HTR-8/SVneo (cell line): ENCODE measurements at regions not wholly inside any gene's neighbourhood (a gene's known extent, or its start where the extent isn't known, plus 50 kb on each side); places are given as distances from the start of the nearest gene placed in this dataset.

Source experiments
- DNase-seq: peaks from one replicate; pipeline ENCODE4 v3.0.0; 2011; ENCODE audit warnings: low spot score, mixed read lengths; ENCODE audit not compliant: insufficient read length
- FAIRE-seq: peaks from 2 replicates; lab custom pipeline; 2011; peaks lifted over from hg19 to GRCh38; lab: Jason Lieb, UNC

GRCh38 chr1:117678246-117678977 lies 72.6 kb downstream of the TENT5C start:
- no peak for FAIRE-seq
- no peak for DNase-seq

- DNase-seq: no peak
- FAIRE-seq: no peak
These were observed 73.5 kb downstream of the TENT5C start for GRCh38 chr1:117679299-117679698.

GRCh38 chr1:117679868-117680267 lies 74.0 kb downstream of the TENT5C start:
- DNase-seq (no peak), FAIRE-seq (no peak)

GRCh38 chr1:117680316-117681002 lies 74.6 kb downstream of the TENT5C start:
- no peak for FAIRE-seq

DNA sequence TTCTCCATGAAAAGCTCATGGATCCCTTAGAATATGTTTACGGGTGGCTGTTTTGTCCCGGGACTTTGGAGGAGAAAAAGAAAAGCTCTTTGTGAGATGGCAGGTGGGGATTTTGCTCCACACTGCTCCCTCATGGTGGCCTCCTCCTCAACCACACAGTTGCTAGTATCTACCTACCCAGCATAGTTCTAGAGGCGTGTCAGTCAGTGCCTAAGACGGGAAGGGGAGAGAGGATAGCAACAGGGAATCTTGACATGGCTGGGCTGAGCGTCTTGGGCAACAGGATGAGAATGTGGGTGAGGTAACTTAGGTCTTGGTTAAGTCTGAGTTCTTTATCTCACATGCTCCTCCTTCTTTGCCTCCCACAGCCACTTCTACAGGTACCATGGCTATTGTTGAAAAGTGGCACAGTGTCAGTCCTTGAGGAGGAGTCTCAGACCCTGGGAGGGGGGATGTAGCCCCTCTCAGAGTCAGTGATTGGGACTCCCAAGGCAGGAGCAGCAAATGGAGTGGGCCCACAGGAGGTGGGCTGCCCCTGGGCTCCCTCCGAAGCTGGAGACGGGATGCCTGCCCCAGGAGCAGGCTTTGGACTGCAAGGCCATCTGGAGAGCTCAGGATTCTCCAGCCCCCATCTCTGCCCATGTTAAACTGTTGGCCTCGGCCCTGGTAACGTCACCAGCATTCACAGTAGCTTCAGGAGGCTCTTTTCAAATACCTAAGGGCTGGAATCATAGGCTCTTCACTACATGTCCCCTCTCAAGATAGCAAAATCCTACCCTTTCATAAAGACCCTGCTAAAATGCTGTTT lies 75.4 kb downstream of the TENT5C start:
- no peak for FAIRE-seq

More at GRCh38 chr1:117680316-117681002, 74.6 kb downstream of the TENT5C start:
- no peak for DNase-seq

DNA sequence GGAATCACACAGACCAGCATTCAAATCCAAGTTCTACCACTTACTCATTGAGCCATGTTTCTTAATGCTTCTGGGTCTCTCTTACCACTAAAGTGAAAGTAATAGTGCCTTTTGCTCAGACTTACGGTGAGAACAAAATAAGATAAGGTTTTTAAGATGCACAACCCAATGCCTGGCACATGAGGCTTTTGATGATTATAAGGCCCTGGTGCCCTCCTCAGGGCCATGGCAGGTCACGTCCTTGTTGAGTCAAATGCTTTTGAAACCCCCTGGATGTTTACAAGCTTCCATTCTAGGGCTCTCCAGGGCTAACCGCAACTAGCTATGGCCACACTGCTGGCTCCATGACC lies 76.0 kb downstream of the TENT5C start:
- FAIRE-seq: no peak
- no peak for DNase-seq

More for the DNA sequence above, 75.4 kb downstream of the TENT5C start:
- no peak for DNase-seq

GRCh38 chr1:117682372-117682771 lies 76.5 kb downstream of the TENT5C start:
- DNase-seq (no peak), FAIRE-seq (no peak)

GRCh38 chr1:117683571-117684285 lies 77.9 kb downstream of the TENT5C start:
- no peak for FAIRE-seq
- DNase-seq: no peak

DNA sequence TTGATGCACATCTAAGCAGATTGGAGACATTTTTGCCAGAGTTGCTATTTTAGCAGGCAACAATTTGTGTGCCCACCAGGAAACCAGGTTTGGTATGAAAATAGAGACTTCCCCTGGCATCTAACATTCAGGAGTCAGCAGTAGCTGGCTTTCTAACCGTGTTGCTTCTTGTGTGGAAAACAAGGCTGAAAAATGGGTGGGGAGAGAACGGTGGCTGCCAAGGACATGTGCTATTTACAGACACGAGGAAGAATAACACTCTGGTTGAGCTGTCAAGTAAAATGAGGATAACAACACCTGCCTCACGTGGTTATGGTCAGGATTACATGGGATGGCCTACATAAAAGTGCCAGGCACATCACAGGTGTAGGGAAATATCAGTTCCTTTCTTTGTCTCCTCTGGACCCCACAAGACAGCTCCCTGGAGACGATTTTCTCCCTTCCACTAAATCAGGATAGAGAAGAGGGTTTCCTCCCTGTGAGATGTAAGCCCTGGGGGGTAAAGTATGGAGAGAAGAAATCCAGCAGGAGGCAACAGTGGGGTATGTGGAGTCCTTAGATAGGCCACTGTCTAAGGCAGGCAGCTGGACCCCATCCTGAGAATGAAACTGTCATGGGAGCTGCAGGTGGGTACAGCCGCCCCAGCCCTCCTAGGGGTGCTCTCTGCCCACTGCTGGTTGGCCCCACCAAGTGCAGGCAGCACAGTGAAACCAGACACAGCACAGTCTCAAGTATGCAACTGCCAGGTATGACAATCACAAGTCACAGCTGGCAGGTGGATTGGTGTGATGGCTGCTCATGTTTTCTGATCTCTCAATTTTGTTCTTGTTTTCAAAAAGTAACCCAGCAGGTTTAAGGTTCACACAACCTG lies 80.3 kb downstream of the TENT5C start:
- FAIRE-seq (no peak), DNase-seq (no peak)

DNA sequence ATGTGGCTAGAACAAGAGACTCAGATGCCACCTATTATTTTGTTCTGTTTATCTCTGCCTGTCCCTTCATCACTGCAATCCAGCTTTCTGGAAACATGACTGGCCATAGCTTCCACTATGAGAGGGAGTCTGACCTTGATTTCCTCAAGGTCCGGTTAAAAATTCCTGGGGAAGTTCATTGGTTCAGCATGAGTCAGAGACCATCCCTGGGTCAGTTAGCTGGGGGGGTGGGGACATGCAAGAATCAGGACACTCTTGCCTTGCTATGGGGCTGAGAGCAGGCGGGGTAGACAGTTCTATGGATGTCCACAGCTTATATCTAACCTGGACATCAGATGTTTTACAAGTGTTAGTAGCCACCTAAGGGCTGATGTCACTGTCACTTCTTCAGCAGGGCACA lies 81.1 kb downstream of the TENT5C start:
- FAIRE-seq (no peak), DNase-seq (peak; percentile 26)

DNA sequence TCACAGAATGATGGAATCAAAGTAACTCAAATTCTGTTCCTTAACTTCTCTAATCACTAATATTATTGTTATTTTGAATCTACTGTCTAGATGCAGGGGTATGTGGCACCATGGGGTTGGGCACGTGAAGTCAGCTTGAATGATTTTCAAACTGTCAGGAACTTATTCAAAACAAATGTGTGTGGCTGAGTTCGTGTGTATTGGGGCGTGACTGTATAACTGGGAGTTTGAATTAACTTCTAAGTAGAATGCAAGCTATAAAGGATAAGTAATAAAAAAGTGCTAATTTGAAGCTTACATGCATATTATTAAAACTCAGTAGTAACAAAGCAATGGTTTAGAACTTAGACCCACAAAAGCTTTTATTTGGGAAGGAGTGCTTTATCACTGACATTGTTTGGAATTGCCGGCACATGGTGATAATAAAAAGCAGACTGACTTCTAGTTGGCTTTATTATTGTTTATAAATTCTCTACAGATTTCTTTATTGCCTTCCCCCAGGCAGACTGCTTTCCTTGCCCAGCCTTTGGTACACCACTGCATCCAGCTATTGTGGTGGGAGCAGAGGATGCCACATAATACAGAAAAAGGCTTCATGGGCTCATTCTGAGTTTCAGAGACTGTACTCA lies 84.3 kb downstream of the TENT5C start:
- FAIRE-seq (no peak), DNase-seq (no peak)

GRCh38 chr1:117691942-117692341 lies 86.1 kb downstream of the TENT5C start:
- FAIRE-seq: no peak

DNA sequence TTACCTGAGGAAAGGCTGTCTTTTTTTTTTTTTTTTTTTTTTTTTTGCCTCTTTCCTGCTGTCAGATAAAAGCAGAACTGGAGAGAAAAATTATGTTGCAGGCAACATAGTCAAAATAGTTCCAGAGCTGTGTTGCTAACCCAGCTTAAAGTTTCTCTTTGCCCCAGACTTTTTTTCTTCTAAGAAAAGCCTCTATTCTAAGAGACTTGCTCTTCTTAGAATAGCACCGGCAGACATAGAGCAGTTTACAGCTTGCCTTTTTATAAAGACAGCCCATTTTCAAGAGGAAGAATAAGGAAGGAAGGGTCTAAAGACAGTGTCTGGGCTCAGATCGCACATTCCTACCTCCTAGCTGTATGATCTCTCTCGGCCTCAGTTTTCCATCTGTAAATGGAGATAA lies 88.7 kb downstream of the TENT5C start:
- no peak for DNase-seq
- FAIRE-seq: no peak

More at GRCh38 chr1:117691942-117692341, 86.1 kb downstream of the TENT5C start:
- no peak for DNase-seq

- FAIRE-seq: no peak
- no peak for DNase-seq
These were observed 90.1 kb downstream of the TENT5C start for GRCh38 chr1:117695796-117696490.

GRCh38 chr1:117696561-117696960 lies 90.7 kb downstream of the TENT5C start:
- DNase-seq (no peak), FAIRE-seq (no peak)

DNA sequence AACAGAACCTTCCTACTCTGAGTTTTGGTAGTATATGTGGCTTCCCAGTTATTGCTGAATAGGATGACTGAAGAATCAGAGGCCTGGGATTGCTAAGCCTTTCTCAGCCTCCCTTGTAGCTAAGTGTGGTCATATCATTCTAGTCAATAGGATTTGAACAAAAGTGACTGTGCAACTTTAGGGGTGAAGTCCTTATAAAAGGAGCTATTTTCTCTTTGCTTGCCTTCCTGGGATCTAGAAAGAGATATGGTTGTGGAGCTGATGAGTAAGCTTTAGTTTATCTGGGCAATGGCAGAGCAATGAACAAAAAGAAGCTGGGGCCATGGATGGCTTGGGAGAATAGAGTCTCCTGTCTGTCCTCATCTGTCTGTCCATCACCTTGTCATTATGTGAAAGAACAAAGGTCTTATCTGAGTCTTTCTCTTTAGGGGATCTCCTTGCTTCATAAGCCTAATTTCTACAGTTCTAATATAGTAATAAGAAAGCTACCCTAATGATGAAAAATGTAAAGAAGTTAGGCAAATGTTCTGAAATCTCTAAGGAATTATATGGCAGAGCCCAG lies 91.5 kb downstream of the TENT5C start:
- no peak for FAIRE-seq
- DNase-seq: no peak

DNA sequence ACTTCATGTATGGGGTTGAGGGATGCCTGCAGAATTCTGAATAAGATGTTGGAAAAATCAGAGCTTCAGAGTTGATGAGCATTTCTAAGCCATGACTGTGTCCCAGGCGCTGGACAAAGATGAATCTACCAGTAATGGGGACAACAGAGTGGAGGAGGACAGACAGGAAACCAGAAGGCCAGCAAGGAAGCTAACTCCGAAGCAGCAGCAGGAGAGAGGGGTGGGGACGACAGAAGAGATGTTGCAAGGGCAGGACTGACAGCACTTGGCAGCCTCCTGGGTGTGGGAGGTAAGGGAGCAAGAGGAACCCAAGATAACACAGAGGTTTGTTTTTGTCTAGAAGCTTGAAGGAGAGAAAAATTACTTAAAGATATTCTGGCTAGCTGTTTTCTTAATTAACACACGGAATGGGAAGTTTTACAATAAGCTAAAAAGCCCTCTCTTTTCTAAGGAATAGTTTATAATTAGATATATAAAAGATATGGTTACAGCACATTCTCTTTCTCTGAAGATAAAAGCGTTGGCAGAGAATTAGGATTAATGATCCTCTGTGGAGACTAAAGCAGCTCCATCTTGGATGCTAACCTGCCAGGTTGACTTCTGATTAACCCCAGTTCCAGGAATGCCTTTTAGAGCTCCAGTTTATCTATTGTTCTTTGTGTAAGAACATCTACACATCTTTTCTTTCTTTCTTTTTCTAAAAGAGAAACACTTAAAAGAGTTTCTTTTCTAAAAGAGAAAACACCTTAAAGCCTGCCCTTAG lies 92.7 kb downstream of the TENT5C start:
- DNase-seq (no peak), FAIRE-seq (no peak)
